ENCODE measurements at regions not wholly inside any gene's neighbourhood (a gene's known extent, or its start where the extent isn't known, plus 50 kb on each side); places are given as distances from the start of the nearest gene placed in this dataset.
"Not testable (repeated sequence)": the region's sequence is repeated elsewhere in the genome, so short reads cannot be mapped to it uniquely, and the experiment has no call there.

GRCh38 chr18:51330148-51330547 is 132.7 kb upstream of the MEX3C start:
- DNase-seq (ENCODE audit: low read depth in 2 of 2): peak in 1 of 2 donors; percentile 50

GRCh38 chr18:51330739-51331138 is 133.3 kb upstream of the MEX3C start:
- DNase-seq (ENCODE audit: low read depth in 2 of 2): no peak

- no peak for DNase-seq (ENCODE audit: low read depth in 2 of 2)
Measured at GRCh38 chr18:51337406-51337805, 139.9 kb upstream of the MEX3C start.

GRCh38 chr18:51339856-51340255 is 142.4 kb upstream of the MEX3C start:
- DNase-seq (ENCODE audit: low read depth in 2 of 2): no peak

- no peak for DNase-seq (ENCODE audit: low read depth in 2 of 2)
Measured at GRCh38 chr18:51340332-51340731, 142.9 kb upstream of the MEX3C start.

GRCh38 chr18:51342815-51343214 is 145.3 kb upstream of the MEX3C start:
- no peak for DNase-seq (ENCODE audit: low read depth in 2 of 2)

GRCh38 chr18:51345848-51346391 is 148.4 kb upstream of the MEX3C start:
- DNase-seq (ENCODE audit: low read depth in 2 of 2): no peak

GRCh38 chr18:51346404-51346803 is 148.9 kb upstream of the MEX3C start:
- DNase-seq (ENCODE audit: low read depth in 2 of 2): no peak

- no peak for DNase-seq (ENCODE audit: low read depth in 2 of 2)
Measured at GRCh38 chr18:51350081-51350480, 152.6 kb upstream of the MEX3C start.

- no peak for DNase-seq (ENCODE audit: low read depth in 2 of 2)
Measured at GRCh38 chr18:51355841-51356240, 158.4 kb upstream of the MEX3C start.

- not testable (repeated sequence) for DNase-seq (ENCODE audit: low read depth in 2 of 2)
Measured at GRCh38 chr18:51360301-51360700, 162.8 kb upstream of the MEX3C start.

- DNase-seq (ENCODE audit: low read depth in 2 of 2): peak; percentile 52 to 70
Measured at GRCh38 chr18:51361130-51361860, 163.8 kb upstream of the MEX3C start.

GRCh38 chr18:51363384-51363783 is 165.9 kb upstream of the MEX3C start:
- no peak for DNase-seq (ENCODE audit: low read depth in 2 of 2)

- DNase-seq (ENCODE audit: low read depth in 2 of 2): no peak
Measured at GRCh38 chr18:51370996-51371395, 173.5 kb upstream of the MEX3C start.

- DNase-seq (ENCODE audit: low read depth in 2 of 2): no peak
Measured at GRCh38 chr18:51371929-51372328, 174.4 kb upstream of the MEX3C start.

GRCh38 chr18:51382081-51382480 is 184.6 kb upstream of the MEX3C start:
- DNase-seq (ENCODE audit: low read depth in 2 of 2): no peak

- DNase-seq (ENCODE audit: low read depth in 2 of 2): no peak
Measured at GRCh38 chr18:51383116-51383515, 185.6 kb upstream of the MEX3C start.

GRCh38 chr18:51383711-51384110 is 186.2 kb upstream of the MEX3C start:
- DNase-seq (ENCODE audit: low read depth in 2 of 2): no peak

GRCh38 chr18:51385270-51385669 is 187.8 kb upstream of the MEX3C start:
- DNase-seq (ENCODE audit: low read depth in 2 of 2): no peak

- DNase-seq (ENCODE audit: low read depth in 2 of 2): no peak
Measured at GRCh38 chr18:51390702-51391101, 193.2 kb upstream of the MEX3C start.

- DNase-seq (ENCODE audit: low read depth in 2 of 2): no peak
Measured at GRCh38 chr18:51391215-51391614, 193.7 kb upstream of the MEX3C start.

- no peak for DNase-seq (ENCODE audit: low read depth in 2 of 2)
Measured at GRCh38 chr18:51391731-51392130, 194.2 kb upstream of the MEX3C start.

- DNase-seq (ENCODE audit: low read depth in 2 of 2): no peak
Measured at GRCh38 chr18:51397347-51397962, 200.0 kb upstream of the MEX3C start.

Measured in lung microvascular endothelial cell (primary cell).